GM13977 (cell line): ENCODE measurements at regions not wholly inside any gene's neighbourhood (a gene's known extent, or its start where the extent isn't known, plus 50 kb on each side); places are given as distances from the start of the nearest gene placed in this dataset.

Source experiments
- DNase-seq: peaks from one replicate; pipeline ENCODE4 v3.0.0; 2012; ENCODE audit warnings: low spot score
- in situ Hi-C: fragments of 300-500 bp; cut with MboI; formaldehyde crosslinking; loops from one replicate; pipeline ENCODE4 v1.12.0; 2022; ENCODE audit warnings: low sequenced_read_pairs, low pct_unique_long_range_greater_than_20kb, mixed read lengths, inconsistent platforms; ENCODE audit not compliant: unreplicated experiment
- TF ChIP-seq, protein P1 (sequence below): IDR thresholded peaks from 2 replicates; pipeline ENCODE4 v1.5.1; 2012; ENCODE audit warnings: mild to moderate bottlenecking, control low read depth; ENCODE audit not compliant: insufficient read depth; ENCODE audit errors: extremely low read depth, missing control alignments

DNA sequence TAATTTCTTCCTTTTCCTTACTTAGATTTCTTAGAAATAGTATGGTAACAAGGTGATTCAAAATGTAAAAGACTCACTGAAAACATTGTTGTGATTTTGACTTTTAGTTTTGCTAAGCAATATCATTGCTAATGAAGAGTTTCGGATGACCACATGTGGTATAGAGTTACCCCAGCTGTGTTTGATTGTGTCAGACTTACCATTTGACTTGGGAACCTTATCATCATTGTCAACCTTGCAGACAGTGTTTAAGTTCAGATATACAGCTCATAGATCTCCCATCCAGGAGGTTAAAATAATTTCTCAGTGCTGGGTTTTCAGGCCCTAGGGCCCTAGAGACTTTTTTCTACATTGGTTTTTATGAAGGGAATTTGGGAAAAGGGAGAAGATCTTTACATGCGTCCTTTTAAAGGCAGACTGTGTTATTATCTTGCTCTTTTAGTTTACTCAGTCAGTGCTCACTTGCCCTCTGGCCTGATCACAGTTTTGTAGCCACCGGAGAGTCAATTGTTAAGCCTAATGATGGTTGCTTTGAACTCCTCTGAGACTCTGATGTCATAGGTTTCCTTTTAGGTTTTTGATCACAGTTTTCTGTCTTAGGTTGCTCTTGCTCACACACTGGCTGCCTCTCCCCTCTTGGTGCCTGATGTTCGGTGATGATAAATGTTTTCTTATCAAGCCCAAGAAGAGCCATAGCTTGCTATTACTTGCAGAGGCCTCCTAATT lies 133.5 kb upstream of the ZPLD1 start:
- DNase-seq = no peak
- TF ChIP-seq, protein P1, sequence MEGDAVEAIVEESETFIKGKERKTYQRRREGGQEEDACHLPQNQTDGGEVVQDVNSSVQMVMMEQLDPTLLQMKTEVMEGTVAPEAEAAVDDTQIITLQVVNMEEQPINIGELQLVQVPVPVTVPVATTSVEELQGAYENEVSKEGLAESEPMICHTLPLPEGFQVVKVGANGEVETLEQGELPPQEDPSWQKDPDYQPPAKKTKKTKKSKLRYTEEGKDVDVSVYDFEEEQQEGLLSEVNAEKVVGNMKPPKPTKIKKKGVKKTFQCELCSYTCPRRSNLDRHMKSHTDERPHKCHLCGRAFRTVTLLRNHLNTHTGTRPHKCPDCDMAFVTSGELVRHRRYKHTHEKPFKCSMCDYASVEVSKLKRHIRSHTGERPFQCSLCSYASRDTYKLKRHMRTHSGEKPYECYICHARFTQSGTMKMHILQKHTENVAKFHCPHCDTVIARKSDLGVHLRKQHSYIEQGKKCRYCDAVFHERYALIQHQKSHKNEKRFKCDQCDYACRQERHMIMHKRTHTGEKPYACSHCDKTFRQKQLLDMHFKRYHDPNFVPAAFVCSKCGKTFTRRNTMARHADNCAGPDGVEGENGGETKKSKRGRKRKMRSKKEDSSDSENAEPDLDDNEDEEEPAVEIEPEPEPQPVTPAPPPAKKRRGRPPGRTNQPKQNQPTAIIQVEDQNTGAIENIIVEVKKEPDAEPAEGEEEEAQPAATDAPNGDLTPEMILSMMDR = no peak
- in situ Hi-C loops = no loop called here

DNA sequence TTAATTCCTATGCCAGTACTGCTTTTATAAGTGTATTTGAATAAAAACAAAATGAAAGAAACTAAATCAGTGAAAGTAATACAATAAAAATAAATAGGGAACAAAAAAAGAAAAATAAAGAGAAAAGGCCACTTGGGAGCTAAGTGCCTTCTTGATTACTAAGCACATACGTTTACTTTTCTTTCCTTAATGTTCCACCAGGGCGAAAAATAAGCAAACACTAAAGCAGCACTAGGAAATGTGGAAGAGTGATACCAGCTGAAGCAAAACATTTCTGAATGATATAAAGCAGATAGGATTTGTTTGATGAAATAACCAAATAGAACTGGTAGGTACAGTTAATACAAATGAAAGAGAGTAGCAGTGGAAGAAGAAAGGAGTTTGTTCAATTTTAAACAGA lies 132.8 kb upstream of the ZPLD1 start:
- TF ChIP-seq, protein P1 = no peak
- in situ Hi-C loops = no loop called here
- DNase-seq = no peak

DNA sequence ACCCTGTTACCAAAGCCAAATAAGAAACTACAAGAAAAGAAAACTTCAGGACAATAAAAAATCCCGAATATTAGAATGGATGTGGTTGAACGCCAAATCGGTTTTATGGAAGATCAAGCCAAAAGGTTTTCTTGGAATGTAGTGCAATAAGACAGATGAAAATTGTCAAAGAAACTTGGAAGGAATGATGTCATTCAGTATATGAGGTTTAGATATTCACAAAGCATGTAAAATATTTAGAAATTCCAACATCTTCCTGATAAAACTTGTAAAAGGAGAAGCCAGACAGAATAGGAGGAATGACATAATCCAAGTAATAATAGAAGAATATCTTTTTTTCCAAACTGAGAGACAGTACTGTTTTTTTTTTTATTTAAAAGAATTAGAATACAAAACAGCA lies 130.3 kb upstream of the ZPLD1 start:
- no peak for DNase-seq
- in situ Hi-C loops = no loop called here
- TF ChIP-seq, protein P1 = no peak

DNA sequence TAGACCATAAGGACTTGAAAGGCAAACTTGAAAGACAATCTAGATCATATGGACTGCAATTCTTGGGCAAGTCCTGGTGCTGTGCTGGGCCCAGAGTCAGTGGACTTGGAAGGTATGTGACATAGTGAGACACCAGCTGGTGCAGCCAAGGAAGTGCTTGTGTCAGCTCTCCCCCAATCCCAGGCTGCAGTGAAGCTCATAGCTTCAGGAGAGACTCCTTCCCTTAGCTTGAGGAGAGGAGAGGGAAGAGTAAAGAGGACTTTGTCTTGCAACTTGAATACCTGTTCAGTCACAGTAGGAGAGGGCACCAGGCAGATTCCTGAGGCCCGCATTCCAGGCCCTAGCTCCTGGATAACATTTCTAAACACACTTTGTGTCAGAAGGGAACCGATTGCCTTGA lies 127.4 kb upstream of the ZPLD1 start:
- no peak for DNase-seq
- in situ Hi-C loops = no loop called here
- TF ChIP-seq, protein P1 = no peak

DNA sequence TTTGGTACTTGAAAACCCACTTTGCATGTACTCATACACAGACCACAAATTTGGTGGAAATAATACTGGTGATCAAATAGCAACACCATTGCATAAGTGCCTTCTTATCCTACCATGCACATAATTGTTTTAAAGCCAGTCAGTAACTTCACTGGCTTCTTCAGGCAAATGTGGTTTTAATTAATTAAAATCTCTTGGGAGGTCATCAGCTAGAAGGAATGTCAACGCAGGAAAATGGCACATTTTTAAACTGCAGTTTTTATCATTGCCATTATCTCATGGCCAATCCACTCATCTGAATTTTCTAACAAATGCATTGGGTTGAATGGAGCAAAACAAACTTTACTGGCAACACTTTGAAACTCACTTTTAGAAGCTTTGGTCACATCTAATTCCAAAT lies 105.7 kb upstream of the ZPLD1 start:
- DNase-seq = no peak
- TF ChIP-seq, protein P1 = no peak
- in situ Hi-C loops = no loop called here

DNA sequence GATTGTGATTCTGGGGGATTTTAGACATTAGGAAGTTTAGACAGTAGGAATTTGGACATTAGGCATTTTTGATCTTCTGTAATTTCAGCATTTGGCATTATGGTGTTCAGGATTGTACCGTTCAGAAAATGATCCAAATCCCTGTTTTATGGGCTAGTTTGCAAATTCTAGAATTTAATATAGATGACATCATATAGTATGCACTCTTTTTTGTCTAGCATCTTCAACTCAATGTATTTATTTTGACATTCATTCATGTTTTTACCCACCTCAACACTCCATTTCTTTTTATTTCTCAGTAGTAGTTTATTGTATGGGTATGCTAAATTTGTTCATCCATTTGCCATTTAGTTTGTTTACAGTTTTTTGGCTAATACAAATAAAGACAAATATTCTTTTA lies 105.3 kb upstream of the ZPLD1 start:
- TF ChIP-seq, protein P1 = no peak
- no peak for DNase-seq
- in situ Hi-C loops = no loop called here

DNA sequence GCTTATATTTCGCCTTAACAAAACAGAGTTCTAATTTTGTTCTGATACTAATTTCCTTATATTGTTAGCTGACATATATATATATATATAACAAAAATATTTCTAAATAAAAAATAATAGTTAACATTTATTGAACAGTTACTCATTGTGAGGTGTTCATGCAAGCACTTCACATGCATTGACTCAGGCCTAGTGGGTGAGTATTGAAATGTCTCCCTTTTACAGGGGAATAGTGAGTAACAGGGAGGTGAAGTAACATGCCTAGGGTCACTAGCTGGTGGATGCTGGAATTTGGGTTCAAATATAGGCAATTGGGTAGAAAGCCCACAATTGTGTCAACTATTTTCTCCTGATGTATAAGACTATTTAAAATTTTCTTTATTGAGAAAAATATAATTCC lies 102.6 kb upstream of the ZPLD1 start:
- TF ChIP-seq, protein P1 = no peak
- no peak for DNase-seq
- in situ Hi-C loops = no loop called here
